GM19328 (cell line): ENCODE measurements at regions not wholly inside any gene's neighbourhood (a gene's known extent, or its start where the extent isn't known, plus 50 kb on each side); places are given as distances from the start of the nearest gene placed in this dataset.
"Not testable (repeated sequence)": the region's sequence is repeated elsewhere in the genome, so short reads cannot be mapped to it uniquely, and the experiment has no call there.

Experiments
- ATAC-seq: cut with Tn5 transposase; IDR thresholded peaks from one replicate; pipeline ENCODE4 v1.9.1; 2021; ENCODE audit warnings: mild to moderate bottlenecking, moderate library complexity; ENCODE audit not compliant: unreplicated experiment

- not testable (repeated sequence) for ATAC-seq
Observed at GRCh38 chr7:86375602-86376001, 268.1 kb upstream of the GRM3 start.

DNA sequence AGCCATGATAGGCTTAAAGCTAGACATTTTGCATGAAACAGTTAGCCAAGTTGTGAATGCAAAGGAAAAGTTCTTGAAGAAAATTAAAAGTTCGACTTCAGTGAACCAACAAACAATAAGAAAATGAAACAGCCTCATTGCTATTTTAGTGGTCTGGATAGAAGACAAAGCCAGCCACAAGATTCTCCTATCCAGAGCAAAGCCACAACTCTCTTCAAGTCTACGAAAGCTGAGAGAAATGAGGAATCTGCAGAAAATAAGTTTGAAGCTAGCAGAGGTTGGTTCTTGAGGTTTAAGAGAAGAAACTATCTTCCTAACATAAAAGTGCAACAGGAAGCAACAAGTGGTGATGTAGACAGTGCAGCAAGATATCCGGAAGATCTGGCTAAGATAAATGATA, 271.4 kb upstream of the GRM3 start:
- no peak for ATAC-seq

GRCh38 chr7:86366946-86367345, 276.8 kb upstream of the GRM3 start:
- no peak for ATAC-seq

DNA sequence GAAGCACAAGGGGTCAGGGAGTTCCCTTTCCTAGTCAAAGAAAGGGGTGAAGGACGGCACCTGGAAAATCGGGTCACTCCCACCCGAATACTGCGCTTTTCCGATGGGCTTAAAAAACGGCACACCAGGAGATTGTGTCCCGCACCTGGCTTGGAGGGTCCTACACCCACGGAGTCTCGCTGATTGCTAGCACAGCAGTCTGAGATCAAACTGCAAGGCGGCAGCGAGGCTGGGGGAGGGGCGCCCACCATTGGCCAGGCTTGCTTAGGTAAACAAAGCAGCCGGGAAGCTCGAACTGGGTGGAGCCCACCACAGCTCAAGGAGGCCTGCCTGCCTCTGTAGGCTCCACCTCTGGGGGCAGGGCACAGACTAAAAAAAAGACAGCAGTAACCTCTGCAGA, 303.3 kb upstream of the GRM3 start:
- not testable (repeated sequence) for ATAC-seq

DNA sequence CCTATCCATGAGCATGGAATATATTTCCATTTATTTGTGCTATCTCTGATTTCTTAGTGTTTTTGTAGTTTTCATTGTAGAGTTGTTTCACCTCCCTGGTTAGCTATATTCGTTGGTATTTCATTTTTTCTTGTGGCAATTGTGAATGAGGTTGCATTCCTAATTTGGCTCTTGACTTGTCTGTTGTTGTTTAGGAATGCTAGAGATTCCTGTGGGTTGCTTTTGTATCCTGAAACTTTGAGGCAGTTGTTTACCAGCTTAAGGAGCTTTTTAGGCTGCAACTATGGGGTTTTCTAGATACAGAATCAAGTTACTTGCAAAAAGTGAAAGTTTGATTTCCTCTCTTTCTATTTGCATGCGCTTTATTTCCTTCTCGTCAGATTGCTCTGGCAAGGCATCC, 304.7 kb upstream of the GRM3 start:
- ATAC-seq: no peak

DNA sequence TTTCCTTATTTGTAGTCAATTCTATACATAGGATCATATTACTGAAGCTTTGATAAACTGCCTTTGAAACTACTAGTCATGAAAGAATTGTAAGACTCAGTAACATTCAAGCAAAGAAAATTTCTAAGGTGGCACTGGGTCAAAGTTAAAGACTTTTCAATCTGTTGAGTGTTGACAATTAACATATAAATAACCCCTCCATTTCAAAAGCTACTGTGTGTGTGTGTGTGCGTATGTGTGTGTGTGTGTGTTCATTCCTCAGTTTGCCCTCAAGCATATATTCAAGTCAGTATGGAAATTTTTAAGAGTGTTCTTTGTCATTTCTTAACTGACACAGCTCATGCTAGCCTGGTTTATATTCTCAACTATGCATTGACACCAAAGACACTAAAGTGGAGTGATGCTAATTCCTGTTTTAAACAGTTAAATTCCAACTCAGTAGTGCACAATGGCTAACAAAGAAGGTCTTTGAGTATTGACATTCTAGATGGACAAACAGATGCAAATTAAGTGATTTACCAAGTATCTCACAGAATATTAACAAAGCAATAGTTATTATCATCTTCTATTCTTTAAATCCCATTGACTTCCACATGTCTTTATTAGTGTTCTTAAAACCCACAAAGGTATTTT, 314.8 kb upstream of the GRM3 start:
- ATAC-seq: no peak

- no peak for ATAC-seq
Observed at GRCh38 chr7:86326847-86327246, 316.9 kb upstream of the GRM3 start.

DNA sequence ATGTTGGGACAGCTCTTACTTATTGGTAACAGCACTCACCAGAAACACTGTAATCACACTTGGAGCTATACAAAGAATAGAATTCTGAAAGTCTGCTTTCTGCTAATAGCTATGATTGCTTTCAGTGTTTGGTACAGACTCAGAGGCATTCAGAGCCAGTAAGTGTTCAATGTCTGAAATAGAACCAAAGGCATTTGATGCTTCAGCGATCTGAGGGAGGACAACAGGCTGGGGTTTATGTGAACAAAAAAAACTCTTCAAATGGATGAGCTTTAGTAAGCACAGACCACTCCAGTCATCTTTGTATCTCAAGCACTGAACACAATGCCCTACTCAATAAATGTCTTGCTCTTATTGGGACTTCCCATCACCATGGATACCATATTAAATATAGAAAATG, 322.8 kb upstream of the GRM3 start:
- ATAC-seq: no peak

DNA sequence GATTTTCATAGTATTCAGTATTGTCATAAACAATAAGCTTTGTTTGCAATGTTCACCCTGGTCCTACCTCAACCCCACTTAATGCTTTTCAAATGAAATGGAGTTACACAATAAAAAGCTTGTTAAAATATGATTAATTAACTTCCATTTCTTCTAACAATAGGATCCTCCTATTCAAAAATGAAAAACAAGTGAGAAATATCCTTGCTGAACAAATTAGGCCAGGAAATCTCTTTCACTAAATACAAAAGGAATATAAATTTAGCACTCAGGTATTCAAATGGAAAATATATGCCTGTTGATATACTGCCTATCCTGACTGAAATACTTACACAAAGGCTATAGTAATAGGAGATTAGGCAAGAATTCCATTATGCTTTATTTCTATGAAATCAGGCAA, 323.4 kb upstream of the GRM3 start:
- no peak for ATAC-seq

DNA sequence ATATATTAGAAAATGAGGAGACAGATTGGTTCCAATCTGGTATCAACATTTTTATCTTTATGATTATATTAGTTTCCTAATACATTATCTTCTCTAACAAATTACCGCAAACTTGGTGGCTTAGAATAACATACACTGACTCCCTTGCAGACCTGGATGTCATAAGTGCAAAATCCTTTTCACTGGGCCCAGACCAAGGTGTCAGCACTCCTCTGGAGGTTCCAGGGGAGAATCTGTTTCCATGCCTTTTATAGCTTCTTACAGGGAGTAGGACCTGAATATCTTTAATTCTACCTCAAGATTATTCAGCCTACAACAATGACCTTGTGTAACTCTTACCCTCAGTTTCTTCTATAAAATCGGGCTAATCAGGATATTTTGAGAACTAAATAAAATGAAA, 329.9 kb upstream of the GRM3 start:
- no peak for ATAC-seq

GRCh38 chr7:86301301-86301700, 342.4 kb upstream of the GRM3 start:
- no peak for ATAC-seq

- ATAC-seq: no peak
Observed at GRCh38 chr7:86295526-86295925, 348.2 kb upstream of the GRM3 start.

GRCh38 chr7:86282014-86282682, 361.6 kb upstream of the GRM3 start:
- ATAC-seq: no peak

GRCh38 chr7:86280150-86280549, 363.6 kb upstream of the GRM3 start:
- ATAC-seq: no peak

DNA sequence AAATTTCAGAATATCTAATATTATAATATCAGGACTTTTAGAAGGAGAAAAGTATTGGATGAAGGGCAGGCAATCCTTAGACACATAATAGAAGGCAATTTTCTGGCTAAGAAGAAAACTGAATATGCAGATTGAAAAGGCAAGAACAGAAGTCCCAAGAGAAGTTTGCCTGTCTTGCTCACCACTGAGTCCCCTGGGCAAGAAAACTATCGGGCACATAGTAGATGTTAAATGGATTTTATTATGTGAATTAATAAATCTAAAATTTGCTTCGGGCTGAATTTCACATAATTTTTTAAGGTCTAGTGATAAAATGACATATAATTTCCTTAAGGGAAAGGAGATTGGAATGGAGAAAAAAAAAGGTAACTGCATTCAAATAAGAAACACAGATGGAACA, 380.9 kb upstream of the GRM3 start:
- no peak for ATAC-seq

GRCh38 chr7:86257894-86258293, 385.8 kb upstream of the GRM3 start:
- ATAC-seq: no peak

DNA sequence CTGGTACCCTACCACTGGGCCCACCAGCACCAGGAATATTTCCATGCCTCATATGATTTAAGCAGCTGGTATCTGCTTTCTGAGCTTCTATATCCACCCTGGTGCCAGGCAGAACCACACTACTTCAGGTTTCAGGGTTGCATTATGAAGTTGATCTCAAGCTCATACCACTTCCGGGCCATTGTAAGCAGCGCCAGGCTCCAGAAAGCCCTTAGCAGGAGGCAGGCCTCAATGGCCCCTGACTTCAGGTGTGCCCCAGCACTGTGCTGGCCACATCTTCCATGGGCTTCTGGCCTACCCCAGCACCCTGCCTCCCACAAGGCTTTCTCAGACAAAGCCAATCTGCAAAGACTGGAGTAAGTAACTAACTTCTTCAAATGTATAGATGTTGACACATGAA, 391.3 kb upstream of the GRM3 start:
- ATAC-seq: no peak

DNA sequence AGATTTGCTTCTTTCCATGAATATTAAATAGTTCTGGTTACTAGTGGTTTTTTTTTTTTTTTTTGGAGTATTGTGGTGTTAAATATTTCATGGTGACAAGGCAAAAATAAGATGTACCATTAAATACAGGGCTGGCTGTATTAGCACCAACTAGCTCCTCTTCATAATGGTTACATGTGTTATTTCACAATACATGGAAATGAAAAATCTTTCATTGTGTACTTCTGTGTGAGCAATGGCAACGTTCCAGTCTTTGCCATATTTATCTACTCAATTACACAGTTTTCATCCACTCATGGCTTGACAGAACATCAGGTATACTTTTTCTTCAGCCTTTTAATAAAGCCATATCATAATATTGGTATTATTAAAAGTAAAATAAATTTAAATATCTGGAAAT, 394.7 kb upstream of the GRM3 start:
- ATAC-seq: no peak

DNA sequence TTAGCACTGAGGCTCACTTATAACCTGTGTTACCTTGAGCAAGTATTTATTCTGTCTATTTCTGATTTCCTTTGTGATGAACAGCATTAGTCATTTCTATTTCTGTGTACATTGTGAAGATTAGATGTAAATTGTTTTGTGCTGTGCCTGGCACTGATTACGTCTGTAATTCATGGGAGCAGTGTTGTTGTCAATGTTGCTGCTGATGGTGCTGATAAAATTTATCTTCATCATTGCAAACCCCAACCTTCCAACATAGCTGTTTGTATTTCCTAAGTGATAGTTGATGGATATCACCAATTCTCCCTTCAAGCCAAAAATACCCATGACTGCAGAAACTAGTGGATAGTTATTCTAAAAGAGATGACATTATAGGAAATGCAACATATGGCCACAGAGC, 400.5 kb upstream of the GRM3 start:
- no peak for ATAC-seq

DNA sequence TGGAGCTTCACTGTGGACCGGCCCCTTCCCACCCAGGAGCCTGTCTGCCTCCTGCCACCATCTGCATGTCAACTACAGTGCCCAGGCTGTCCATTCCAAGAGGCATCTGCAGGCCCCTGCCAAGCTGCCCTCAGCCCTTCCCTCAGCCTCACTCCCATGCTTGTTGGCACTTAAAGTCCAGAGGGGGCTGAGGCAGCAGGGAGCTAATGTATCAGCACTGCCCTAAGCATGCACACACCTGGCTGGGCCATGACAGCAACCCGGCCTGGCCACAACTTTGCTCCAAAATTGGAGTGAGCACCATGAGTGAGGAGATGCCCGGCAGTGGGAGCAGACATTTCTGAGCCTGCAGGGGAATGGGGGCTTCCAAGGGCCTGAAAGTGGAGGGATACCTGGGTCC, 417.5 kb upstream of the GRM3 start:
- no peak for ATAC-seq

DNA sequence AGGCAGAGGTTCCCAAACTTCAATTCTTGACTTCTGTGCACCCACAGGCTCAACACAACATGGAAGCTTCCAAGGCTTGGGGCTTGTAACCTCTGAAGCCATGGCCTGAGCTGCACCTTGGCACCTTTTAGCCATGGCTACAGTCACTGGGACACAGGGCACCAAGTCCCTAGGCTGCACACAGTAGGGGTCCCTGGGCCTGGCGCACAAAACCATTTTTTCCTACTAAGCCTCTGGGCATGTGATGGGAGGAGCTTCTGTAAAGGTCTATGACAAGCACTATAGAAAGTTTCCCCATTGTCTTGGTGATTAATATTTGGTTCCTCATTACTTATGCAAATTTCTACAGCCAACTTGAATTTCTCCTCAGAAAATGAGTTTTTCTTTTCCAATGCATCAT, 420.9 kb upstream of the GRM3 start:
- ATAC-seq: no peak

- no peak for ATAC-seq
Observed at GRCh38 chr7:86214734-86215133, 429.0 kb upstream of the GRM3 start.

DNA sequence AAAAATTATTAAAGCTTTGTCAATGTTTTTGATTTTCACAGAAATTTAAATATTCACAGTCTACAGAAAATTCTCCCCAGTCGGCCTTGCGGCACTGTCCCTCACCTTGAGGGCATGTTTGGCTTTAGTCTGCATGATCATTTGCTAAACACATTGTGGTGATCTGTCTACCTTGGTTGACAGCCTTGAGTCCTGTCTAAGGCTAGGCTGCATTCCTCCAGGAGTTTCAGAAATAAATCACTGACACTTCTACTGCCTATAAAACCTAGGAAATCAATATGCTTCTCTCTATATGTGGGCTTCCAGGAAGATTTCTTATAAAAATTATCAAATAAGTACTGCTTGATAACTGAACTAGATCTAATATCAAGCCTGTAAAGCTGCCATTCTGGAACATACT, 430.7 kb upstream of the GRM3 start:
- ATAC-seq: no peak
